Loucy (cell line): ENCODE measurements at regions not wholly inside any gene's neighbourhood (a gene's known extent, or its start where the extent isn't known, plus 50 kb on each side); places are given as distances from the start of the nearest gene placed in this dataset.

Experiments used
- H2AFZ ChIP-seq: fragments of 200-600 bp; sonication (generic); 2 replicates; pipeline ENCODE4 v1.6.0; 2016; ENCODE audit warnings: antibody characterized with exemption, mild to moderate bottlenecking, low read length, moderate library complexity
- H3F3A ChIP-seq: fragments of 200-600 bp; 2 replicates; pipeline ENCODE4 v1.6.0; 2016; ENCODE audit warnings: antibody characterized with exemption, low read depth, mild to moderate bottlenecking
- H3K27me3 ChIP-seq: fragments of 200-600 bp; sonication (generic); 2 replicates; pipeline ENCODE4 v1.6.1; 2014; ENCODE audit warnings: low read length, mild to moderate bottlenecking; ENCODE audit not compliant: insufficient read depth, poor library complexity, severe bottlenecking
- H3K36me3 ChIP-seq: fragments of 200-600 bp; sonication (generic); 2 replicates; pipeline ENCODE4 v1.6.1; 2016; ENCODE audit warnings: low read length; ENCODE audit not compliant: insufficient read depth
- H3K4me1 ChIP-seq: fragments of 200-600 bp; sonication (generic); 2 replicates; pipeline ENCODE4 v1.5.1; 2014; ENCODE audit warnings: low read length, mild to moderate bottlenecking; ENCODE audit not compliant: insufficient read depth, poor library complexity, severe bottlenecking
- H3K4me2 ChIP-seq: fragments of 200-600 bp; sonication (generic); 2 replicates; pipeline ENCODE4 v1.6.0; 2014; ENCODE audit warnings: antibody characterized with exemption, low read length, low read depth, mild to moderate bottlenecking; ENCODE audit not compliant: poor library complexity, severe bottlenecking
- H3K4me3 ChIP-seq: fragments of 200-600 bp; sonication (generic); 2 replicates; pipeline ENCODE4 v1.5.1; 2014; ENCODE audit warnings: low read length, mild to moderate bottlenecking, mixed read lengths; ENCODE audit not compliant: poor library complexity, severe bottlenecking
- H3K79me2 ChIP-seq: fragments of 200-600 bp; sonication (generic); 2 replicates; pipeline ENCODE4 v1.6.1; 2014; ENCODE audit warnings: low read length; ENCODE audit not compliant: insufficient read depth
- H3K9ac ChIP-seq: fragments of 200-600 bp; sonication (generic); 2 replicates; pipeline ENCODE4 v1.6.0; 2014; ENCODE audit warnings: mild to moderate bottlenecking, low read depth, low read length, moderate library complexity; ENCODE audit not compliant: poor library complexity, severe bottlenecking
- H3K9me2 ChIP-seq: fragments of 200-600 bp; sonication (generic); replicated peaks from 2 replicates; pipeline ENCODE4 v1.6.1; 2016; ENCODE audit warnings: low read depth, low read length, mixed read lengths
- H3K9me3 ChIP-seq: fragments of 200-600 bp; sonication (generic); 2 replicates; pipeline ENCODE4 v1.6.1; 2014; ENCODE audit warnings: mild to moderate bottlenecking, antibody characterized with exemption, low read length, low read depth; ENCODE audit not compliant: insufficient read depth
- H4K20me1 ChIP-seq: fragments of 200-600 bp; sonication (generic); 2 replicates; pipeline ENCODE4 v1.6.0; 2014; ENCODE audit warnings: antibody characterized with exemption, low read length, mild to moderate bottlenecking; ENCODE audit not compliant: insufficient read depth, poor library complexity, severe bottlenecking
- CTCF ChIP-seq: fragments of 200-600 bp; sonication (generic); conservative IDR thresholded peaks from 2 replicates; pipeline ENCODE4 v1.5.1; 2014; ENCODE audit warnings: mild to moderate bottlenecking, antibody characterized with exemption, low read length
- EZH2phosphoT487 ChIP-seq: fragments of 200-600 bp; IDR thresholded peaks from 2 replicates; pipeline ENCODE4 v1.6.1; 2018; ENCODE audit warnings: antibody characterized with exemption, mild to moderate bottlenecking, moderate library complexity, borderline replicate concordance

GRCh38 chr5:167248257-167248656 is 1043.2 kb upstream of the WWC1 start:
- Histone ChIP-seq H4K20me1 (no peaks in the 10 kb centered on the region), H3K9ac (no peak overlapping the region), H3K9me3 (no peaks in the 10 kb centered on the region), H3K4me2 (no peak overlapping the region), H2AFZ (no peak overlapping the region), H3K79me2 (no peaks in the 10 kb centered on the region), H3K9me2 (no peaks in the 10 kb centered on the region), H3K27me3 (no peaks in the 10 kb centered on the region), H3F3A (no peaks in the 10 kb centered on the region), H3K4me3 (no peak overlapping the region), H3K4me1 (no peaks in the 10 kb centered on the region), H3K36me3 (no peaks in the 10 kb centered on the region)
- no peak for TF ChIP-seq CTCF
- no peak for TF ChIP-seq EZH2phosphoT487

GRCh38 chr5:167250996-167251395 is 1040.4 kb upstream of the WWC1 start:
- no peaks in the 10 kb centered on the region for H3K79me2 ChIP-seq
- H3K9me2 ChIP-seq = no peaks in the 10 kb centered on the region
- H3K4me3 ChIP-seq = no peak overlapping the region
- no peak overlapping the region for H2AFZ ChIP-seq
- no peaks in the 10 kb centered on the region for H3K4me1 ChIP-seq
- no peaks in the 10 kb centered on the region for H3K36me3 ChIP-seq
- no peak overlapping the region for H3K4me2 ChIP-seq
- TF ChIP-seq CTCF (no peak), EZH2phosphoT487 (no peak)
- no peaks in the 10 kb centered on the region for H3K27me3 ChIP-seq
- H4K20me1 ChIP-seq = no peaks in the 10 kb centered on the region
- no peak overlapping the region for H3K9ac ChIP-seq
- H3F3A ChIP-seq = no peaks in the 10 kb centered on the region
- no peaks in the 10 kb centered on the region for H3K9me3 ChIP-seq

- Histone ChIP-seq H3K27me3 (no peaks in the 10 kb centered on the region), H3K9me2 (no peaks in the 10 kb centered on the region), H3K9me3 (no peaks in the 10 kb centered on the region), H4K20me1 (no peaks in the 10 kb centered on the region), H3K4me3 (no peak overlapping the region), H3K36me3 (no peaks in the 10 kb centered on the region), H3K9ac (no peak overlapping the region), H3F3A (no peaks in the 10 kb centered on the region), H2AFZ (no peak overlapping the region), H3K4me1 (no peaks in the 10 kb centered on the region), H3K4me2 (no peak overlapping the region), H3K79me2 (no peaks in the 10 kb centered on the region)
- no peak for TF ChIP-seq CTCF
- TF ChIP-seq EZH2phosphoT487 = no peak
Measured at GRCh38 chr5:167254132-167254531, 1037.3 kb upstream of the WWC1 start.
